GM23338 (cell line): ENCODE measurements at regions not wholly inside any gene's neighbourhood (a gene's known extent, or its start where the extent isn't known, plus 50 kb on each side); places are given as distances from the start of the nearest gene placed in this dataset.
"Not testable (repeated sequence)": the region's sequence is repeated elsewhere in the genome, so short reads cannot be mapped to it uniquely, and the experiment has no call there.

Experiments
- ATAC-seq: fragments of 200-7000 bp; cut with Tn5 transposase; 3 replicates; pipeline ENCODE4 v1.9.1; 2020
- DNase-seq: peaks from one replicate; pipeline ENCODE4 v3.0.0-alpha.2; 2015; ENCODE audit warnings: low spot score
- H2AFZ ChIP-seq: fragments of 200-600 bp; sonication (generic); 2 replicates; pipeline ENCODE4 v1.8.0; 2016; ENCODE audit warnings: antibody characterized with exemption, mild to moderate bottlenecking, moderate library complexity
- H3F3A ChIP-seq: fragments of 200-600 bp; sonication (generic); replicated peaks from 2 replicates; pipeline ENCODE4 v1.8.0; 2017; ENCODE audit warnings: antibody characterized with exemption, mixed run types, low read depth
- H3K27ac ChIP-seq: fragments of 200-600 bp; sonication (generic); 2 replicates; pipeline ENCODE4 v1.6.1; 2016; ENCODE audit warnings: low read depth
- H3K27me3 ChIP-seq: fragments of 200-600 bp; sonication (generic); 2 replicates; pipeline ENCODE4 v1.8.0; 2016; ENCODE audit warnings: mild to moderate bottlenecking, mixed run types, moderate library complexity; ENCODE audit not compliant: insufficient read depth
- H3K36me3 ChIP-seq: fragments of 200-600 bp; sonication (generic); 2 replicates; pipeline ENCODE4 v1.8.0; 2016; ENCODE audit warnings: mild to moderate bottlenecking; ENCODE audit not compliant: insufficient read depth
- H3K4me1 ChIP-seq: fragments of 200-600 bp; sonication (generic); 2 replicates; pipeline ENCODE4 v1.8.0; 2016; ENCODE audit warnings: mild to moderate bottlenecking, moderate library complexity; ENCODE audit not compliant: insufficient read depth
- H3K4me2 ChIP-seq: fragments of 200-600 bp; sonication (generic); 2 replicates; pipeline ENCODE4 v1.7.1; 2017; ENCODE audit warnings: mixed run types
- H3K4me3 ChIP-seq: fragments of 200-600 bp; sonication (generic); 2 replicates; pipeline ENCODE4 v1.6.1; 2016; ENCODE audit warnings: mixed run types
- H3K79me2 ChIP-seq: fragments of 200-600 bp; sonication (generic); replicated peaks from 2 replicates; pipeline ENCODE4 v1.8.0; 2017; ENCODE audit warnings: mild to moderate bottlenecking; ENCODE audit not compliant: insufficient read depth
- H3K9me2 ChIP-seq: fragments of 200-600 bp; sonication (generic); 2 replicates; pipeline ENCODE4 v1.8.0; 2017; ENCODE audit not compliant: insufficient read depth
- H4K20me1 ChIP-seq: fragments of 200-600 bp; sonication (generic); replicated peaks from 2 replicates; pipeline ENCODE4 v1.8.0; 2017; ENCODE audit warnings: mild to moderate bottlenecking; ENCODE audit not compliant: insufficient read depth
- H3K27ac Mint-ChIP-seq: 2 replicates; pipeline ENCODE4 v1.8.0; 2020; ENCODE audit warnings: inconsistent platforms, mild to moderate bottlenecking, moderate library complexity, mixed read lengths
- H3K27me3 Mint-ChIP-seq: 3 replicates; pipeline ENCODE4 v1.8.0; 2022; ENCODE audit warnings: low read depth, mild to moderate bottlenecking, moderate library complexity, mixed read lengths, inconsistent platforms; ENCODE audit not compliant: insufficient read depth, poor library complexity
- H3K36me3 Mint-ChIP-seq: 3 replicates; pipeline ENCODE4 v1.8.0; 2021; ENCODE audit warnings: low read depth, mild to moderate bottlenecking, inconsistent platforms, moderate library complexity, mixed read lengths
- H3K4me1 Mint-ChIP-seq: 3 replicates; pipeline ENCODE4 v1.8.0; 2020; ENCODE audit warnings: mild to moderate bottlenecking, inconsistent platforms, mixed read lengths
- H3K4me3 Mint-ChIP-seq: 3 replicates; pipeline ENCODE4 v1.8.0; 2021; ENCODE audit warnings: moderate library complexity, mild to moderate bottlenecking, inconsistent platforms, mixed read lengths
- H3K9me3 Mint-ChIP-seq: 3 replicates; pipeline ENCODE4 v1.8.0; 2020; ENCODE audit warnings: moderate library complexity, mild to moderate bottlenecking, inconsistent platforms, mixed read lengths
- CREB1 ChIP-seq: fragments of 250-450 bp; sonication (Bioruptor Pico); IDR thresholded peaks from 2 replicates; pipeline ENCODE4 v1.5.0; 2020; ENCODE audit warnings: low read depth, mild to moderate bottlenecking, moderate library complexity
- ETS1 ChIP-seq: IDR thresholded peaks from 2 replicates; pipeline ENCODE4 v1.6.1; 2016; ENCODE audit warnings: antibody characterized with exemption
- JUNB ChIP-seq: IDR thresholded peaks from one replicate; pipeline ENCODE4 v1.6.1; 2016; ENCODE audit warnings: antibody characterized with exemption; ENCODE audit not compliant: unreplicated experiment
- ZNF114 ChIP-seq: fragments of 250-450 bp; sonication (Bioruptor Pico); IDR thresholded peaks from 2 replicates; pipeline ENCODE4 v1.5.0; 2020; ENCODE audit warnings: mild to moderate bottlenecking, moderate library complexity
- ZNF331 ChIP-seq: fragments of 250-450 bp; sonication (Bioruptor Pico); IDR thresholded peaks from 2 replicates; pipeline ENCODE4 v1.5.0; 2020; ENCODE audit warnings: low read depth, mild to moderate bottlenecking, moderate library complexity
- ZNF462 ChIP-seq: fragments of 250-450 bp; sonication (Bioruptor Pico); IDR thresholded peaks from 2 replicates; pipeline ENCODE4 v1.5.0; 2020; ENCODE audit warnings: mild to moderate bottlenecking, moderate library complexity

GRCh38 chr10:90229486-90229885 is 528.1 kb downstream of the KIF20B start:
- ATAC-seq = no peak
- H3K27ac ChIP-seq = no peak overlapping the region
- H3F3A ChIP-seq = no peaks in the 10 kb centered on the region
- H4K20me1 ChIP-seq = no peaks in the 10 kb centered on the region
- H3K36me3 ChIP-seq = no peaks in the 10 kb centered on the region
- H3K9me2 ChIP-seq = peaks cover 5% of the 10 kb centered on the region
- Mint-ChIP-seq H3K4me3 (no peak overlapping the region), H3K9me3 (no peaks in the 10 kb centered on the region; the same call in 2 of the 3 replicates), H3K36me3 (no peaks in the 10 kb centered on the region), H3K27me3 (peaks cover 4% of the 10 kb centered on the region), H3K27ac (no peak overlapping the region), H3K4me1 (no peaks in the 10 kb centered on the region)
- H3K4me2 ChIP-seq = no peak overlapping the region
- no peaks in the 10 kb centered on the region for H3K27me3 ChIP-seq
- no peaks in the 10 kb centered on the region for H3K4me1 ChIP-seq
- DNase-seq = no peak
- TF ChIP-seq CREB1 (CRISPR knock-in tag) = no peak
- TF ChIP-seq ZNF114 (CRISPR knock-in tag) = no peak
- no peak for TF ChIP-seq ZNF462 (CRISPR knock-in tag)
- TF ChIP-seq ZNF331 = no peak
- no peak for TF ChIP-seq ETS1
- no peak for TF ChIP-seq JUNB
- no peak overlapping the region for H2AFZ ChIP-seq
- no peaks in the 10 kb centered on the region for H3K79me2 ChIP-seq
- H3K4me3 ChIP-seq = no peak overlapping the region

- H3F3A ChIP-seq, H3K79me2 ChIP-seq, H3K4me3 ChIP-seq, H2AFZ ChIP-seq, H3K9me2 ChIP-seq, H4K20me1 ChIP-seq, H3K4me1 ChIP-seq, H3K27ac Mint-ChIP-seq, DNase-seq, H3K36me3 ChIP-seq, H3K4me3 Mint-ChIP-seq, H3K36me3 Mint-ChIP-seq, H3K27me3 Mint-ChIP-seq, H3K27me3 ChIP-seq, H3K9me3 Mint-ChIP-seq, H3K27ac ChIP-seq, ATAC-seq, H3K4me2 ChIP-seq, H3K4me1 Mint-ChIP-seq: not testable (repeated sequence)
Observed at GRCh38 chr10:90233805-90234204, 532.4 kb downstream of the KIF20B start.
